WI38 (cell line): ENCODE measurements at regions not wholly inside any gene's neighbourhood (a gene's known extent, or its start where the extent isn't known, plus 50 kb on each side); places are given as distances from the start of the nearest gene placed in this dataset.

ENCODE experiments used
- H3K4me3 ChIP-seq: 2 replicates; pipeline ENCODE4 v1.5.1; 2011; ENCODE audit warnings: low read depth, mild to moderate bottlenecking, control low read depth, low read length
- TF ChIP-seq, protein P1 (sequence below): IDR thresholded peaks from 2 replicates; pipeline ENCODE4 v1.5.1; 2012; ENCODE audit warnings: low read depth, mild to moderate bottlenecking, control low read depth, low read length

DNA sequence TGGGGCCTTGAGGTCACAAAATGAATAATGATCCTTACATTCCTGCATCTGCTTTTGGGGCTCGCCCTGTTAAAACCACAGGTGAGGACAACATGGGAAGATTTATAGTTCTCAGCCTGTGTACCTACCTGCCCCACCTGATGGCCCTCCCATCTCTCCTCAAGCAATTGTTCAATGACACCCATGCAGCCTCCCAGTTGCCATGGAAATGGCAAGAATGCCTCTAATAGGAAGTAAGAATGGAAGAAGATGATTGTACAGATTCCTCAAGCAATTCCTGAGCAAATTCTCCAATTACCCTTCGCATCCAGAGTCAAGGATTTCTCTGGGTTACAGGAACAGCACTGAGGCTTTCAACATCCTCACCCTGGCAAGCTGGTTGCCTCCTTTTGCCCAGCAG lies 78.6 kb upstream of the CCL2 start:
- TF ChIP-seq, protein P1, sequence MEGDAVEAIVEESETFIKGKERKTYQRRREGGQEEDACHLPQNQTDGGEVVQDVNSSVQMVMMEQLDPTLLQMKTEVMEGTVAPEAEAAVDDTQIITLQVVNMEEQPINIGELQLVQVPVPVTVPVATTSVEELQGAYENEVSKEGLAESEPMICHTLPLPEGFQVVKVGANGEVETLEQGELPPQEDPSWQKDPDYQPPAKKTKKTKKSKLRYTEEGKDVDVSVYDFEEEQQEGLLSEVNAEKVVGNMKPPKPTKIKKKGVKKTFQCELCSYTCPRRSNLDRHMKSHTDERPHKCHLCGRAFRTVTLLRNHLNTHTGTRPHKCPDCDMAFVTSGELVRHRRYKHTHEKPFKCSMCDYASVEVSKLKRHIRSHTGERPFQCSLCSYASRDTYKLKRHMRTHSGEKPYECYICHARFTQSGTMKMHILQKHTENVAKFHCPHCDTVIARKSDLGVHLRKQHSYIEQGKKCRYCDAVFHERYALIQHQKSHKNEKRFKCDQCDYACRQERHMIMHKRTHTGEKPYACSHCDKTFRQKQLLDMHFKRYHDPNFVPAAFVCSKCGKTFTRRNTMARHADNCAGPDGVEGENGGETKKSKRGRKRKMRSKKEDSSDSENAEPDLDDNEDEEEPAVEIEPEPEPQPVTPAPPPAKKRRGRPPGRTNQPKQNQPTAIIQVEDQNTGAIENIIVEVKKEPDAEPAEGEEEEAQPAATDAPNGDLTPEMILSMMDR, result no peak
- no peak overlapping the region for H3K4me3 ChIP-seq

GRCh38 chr17:34177642-34178041 lies 77.4 kb upstream of the CCL2 start:
- no peak overlapping the region for H3K4me3 ChIP-seq
- TF ChIP-seq, protein P1, result no peak

DNA sequence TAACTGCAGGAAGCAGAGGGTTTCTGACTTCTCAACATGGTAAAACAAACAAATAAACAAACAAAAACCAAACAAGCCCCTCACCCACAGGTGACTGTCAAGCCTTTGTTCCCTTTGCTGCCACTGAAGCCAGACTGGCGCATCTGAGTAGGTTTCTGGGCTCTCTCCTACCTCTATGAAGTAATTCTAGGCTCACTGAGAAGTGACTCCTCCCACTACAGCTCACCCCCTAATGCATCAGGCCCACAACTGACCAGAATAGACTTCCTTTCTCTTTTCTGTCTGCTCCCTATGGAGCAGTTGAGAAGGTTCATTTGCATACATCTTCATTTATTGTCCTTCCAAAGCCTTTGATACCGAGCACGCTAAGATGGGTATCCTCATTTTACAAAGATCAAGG lies 77.0 kb upstream of the CCL2 start:
- H3K4me3 ChIP-seq, result no peak overlapping the region
- TF ChIP-seq, protein P1, result no peak

DNA sequence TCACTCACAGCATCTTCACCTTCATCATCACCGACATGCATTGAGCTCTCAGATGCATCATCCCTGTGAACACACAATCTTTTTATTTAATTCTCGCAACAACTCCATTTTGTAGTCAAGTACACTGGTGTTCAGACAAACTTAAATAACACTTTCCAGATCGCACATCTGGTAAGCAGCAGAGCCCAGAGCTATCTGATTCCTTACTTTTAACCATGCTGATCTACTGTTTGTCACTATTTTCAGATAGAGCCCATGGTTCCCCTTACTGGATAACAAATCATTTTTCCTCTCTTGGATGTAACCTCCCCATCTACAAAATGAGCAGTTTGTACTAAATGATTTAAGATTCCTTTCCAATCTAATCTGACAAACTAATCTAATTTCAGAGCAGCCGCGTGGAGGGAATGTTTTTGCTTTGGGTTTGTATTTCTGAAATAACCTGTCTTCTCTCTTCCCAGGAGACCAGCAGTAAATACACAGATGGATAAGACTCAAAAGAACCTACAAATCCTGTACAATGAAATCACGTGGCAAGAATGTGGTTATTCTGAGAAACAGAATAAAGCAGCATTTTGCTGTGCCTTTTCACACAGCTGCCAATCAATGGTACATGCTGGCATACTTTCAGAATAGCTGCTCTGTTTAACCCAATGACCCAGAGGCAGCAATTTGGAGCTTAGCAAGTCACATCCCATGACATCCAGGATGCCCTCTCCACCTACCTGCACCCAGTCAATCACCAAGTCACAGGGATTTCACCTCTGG lies 72.9 kb upstream of the CCL2 start:
- H3K4me3 ChIP-seq, result no peak overlapping the region
- TF ChIP-seq, protein P1, result no peak

DNA sequence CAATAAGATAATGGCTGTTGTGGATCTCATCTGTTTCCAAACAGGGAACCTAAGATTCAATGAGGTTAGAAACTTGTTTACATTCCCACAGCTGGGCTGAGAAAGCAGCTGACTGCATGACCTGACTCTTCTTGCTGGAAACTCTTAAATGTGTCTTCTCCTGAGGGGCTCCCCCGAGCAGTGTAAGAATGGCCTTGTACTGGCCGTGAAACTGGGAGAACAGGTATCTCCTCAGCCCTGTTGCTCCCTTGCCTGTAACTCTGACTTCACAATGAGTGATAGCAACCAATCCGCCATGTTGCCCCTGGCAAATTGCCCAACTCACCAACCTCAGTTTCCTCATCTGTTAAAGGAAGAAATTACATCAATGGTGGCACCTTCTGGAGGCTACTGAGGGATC lies 59.1 kb upstream of the CCL2 start:
- TF ChIP-seq, protein P1, result no peak
- no peak overlapping the region for H3K4me3 ChIP-seq

DNA sequence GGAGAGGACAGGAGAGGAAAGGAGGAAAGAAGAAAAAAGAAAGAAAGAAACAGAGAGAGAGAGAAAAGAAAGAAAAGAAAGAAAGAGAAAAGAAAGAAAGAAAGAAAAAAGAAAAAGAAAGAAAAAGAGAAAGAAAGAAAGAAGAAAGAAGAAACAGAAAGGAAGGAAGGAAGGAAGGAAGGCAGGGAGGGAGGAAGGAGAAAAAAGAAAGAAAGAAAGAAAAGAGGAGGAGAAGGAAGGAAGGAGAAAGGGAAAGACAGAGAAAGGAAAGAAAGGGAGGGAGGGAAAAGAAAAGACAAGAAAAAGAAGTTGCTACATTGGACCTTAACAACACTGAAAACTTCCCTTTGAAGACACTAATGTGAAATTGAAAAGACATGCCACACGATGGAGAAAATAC lies 56.6 kb upstream of the CCL2 start:
- TF ChIP-seq, protein P1, result no peak
- no peak overlapping the region for H3K4me3 ChIP-seq

DNA sequence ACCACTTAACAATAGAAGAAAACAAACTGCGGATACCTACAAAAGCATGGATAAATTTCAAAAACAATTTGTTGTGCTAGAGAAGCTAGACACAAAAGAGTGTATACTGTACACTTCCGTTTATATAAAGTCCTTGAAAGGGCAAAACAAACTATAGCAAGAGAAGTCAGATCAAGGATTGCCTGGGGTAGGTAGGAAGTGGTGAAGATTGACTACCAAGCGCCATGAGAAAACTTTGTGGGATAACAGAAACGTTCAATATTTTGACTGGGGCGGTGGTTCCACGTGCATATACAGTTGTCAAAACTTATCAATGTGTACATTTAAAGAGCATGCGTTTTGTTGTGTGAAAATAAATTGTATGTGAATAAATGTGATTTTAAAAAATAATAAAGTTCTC lies 55.6 kb upstream of the CCL2 start:
- no peak overlapping the region for H3K4me3 ChIP-seq
- TF ChIP-seq, protein P1, result no peak
